NCI-H510A treated with DMSO at 0.1 percent for 48 hours (cell line): ENCODE measurements at regions not wholly inside any gene's neighbourhood (a gene's known extent, or its start where the extent isn't known, plus 50 kb on each side); places are given as distances from the start of the nearest gene placed in this dataset.

Source experiments
- DNase-seq: peaks from one replicate; lab custom pipeline; 2025; lab: John Stamatoyannopoulos, UW

DNA sequence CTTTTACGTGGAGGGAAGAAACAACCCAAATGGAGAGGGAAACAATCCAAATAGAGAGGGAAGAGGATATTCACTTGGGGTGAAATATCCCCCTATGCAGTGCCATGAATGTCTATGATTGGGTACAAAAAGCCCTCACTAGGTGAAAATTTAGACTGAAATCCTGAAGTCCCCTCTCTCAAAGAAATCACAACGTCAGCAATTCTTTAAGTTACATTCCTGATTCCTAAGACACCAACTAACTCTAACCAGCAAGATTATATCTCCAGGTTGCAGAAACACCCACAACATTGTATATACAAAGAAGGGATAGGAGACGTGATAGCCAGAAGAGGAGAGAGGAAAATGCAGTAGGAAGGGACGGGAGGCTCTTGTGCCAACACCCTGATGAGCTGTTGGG is 374.3 kb downstream of the DCAF12L2 start:
- no peak for DNase-seq

DNA sequence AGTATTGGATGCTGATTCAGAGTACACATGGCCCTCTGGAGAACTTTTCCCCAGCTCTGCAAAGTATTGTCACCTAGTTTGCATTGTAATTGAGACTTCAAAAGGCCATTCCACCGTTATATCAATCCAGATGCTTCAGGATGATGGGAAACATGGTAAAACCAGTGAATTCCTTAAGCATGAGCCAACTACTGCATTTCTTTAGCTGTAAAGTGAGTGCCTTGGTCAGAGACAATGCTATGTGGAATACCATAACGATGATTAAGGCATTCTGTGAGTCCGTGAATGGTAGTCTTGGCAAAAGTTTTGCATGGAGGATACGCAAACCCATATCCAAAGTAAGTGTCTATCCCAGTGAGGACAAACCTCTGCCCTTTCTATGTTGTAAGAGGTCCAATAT is 355.2 kb downstream of the DCAF12L2 start:
- no peak for DNase-seq

DNA sequence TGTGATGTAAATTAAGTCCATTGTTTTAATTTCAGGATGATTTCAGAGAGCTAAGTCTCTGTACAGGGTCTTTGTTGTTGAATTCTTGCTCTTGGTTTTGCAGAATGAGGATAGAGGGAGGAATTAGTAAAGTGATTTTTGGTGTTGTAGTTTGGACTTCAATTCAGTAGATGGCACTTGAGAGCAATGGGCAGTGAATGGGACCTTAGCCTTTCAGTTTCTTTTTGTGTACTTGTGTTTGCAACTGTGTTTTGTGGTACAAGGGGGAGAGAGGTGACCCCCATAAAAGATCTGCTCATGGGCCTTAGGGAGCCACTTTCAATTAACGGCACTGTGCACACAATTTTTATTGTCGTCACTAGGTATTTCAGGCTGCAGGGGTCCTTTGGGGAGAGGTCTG is 340.0 kb downstream of the DCAF12L2 start:
- no peak for DNase-seq

DNA sequence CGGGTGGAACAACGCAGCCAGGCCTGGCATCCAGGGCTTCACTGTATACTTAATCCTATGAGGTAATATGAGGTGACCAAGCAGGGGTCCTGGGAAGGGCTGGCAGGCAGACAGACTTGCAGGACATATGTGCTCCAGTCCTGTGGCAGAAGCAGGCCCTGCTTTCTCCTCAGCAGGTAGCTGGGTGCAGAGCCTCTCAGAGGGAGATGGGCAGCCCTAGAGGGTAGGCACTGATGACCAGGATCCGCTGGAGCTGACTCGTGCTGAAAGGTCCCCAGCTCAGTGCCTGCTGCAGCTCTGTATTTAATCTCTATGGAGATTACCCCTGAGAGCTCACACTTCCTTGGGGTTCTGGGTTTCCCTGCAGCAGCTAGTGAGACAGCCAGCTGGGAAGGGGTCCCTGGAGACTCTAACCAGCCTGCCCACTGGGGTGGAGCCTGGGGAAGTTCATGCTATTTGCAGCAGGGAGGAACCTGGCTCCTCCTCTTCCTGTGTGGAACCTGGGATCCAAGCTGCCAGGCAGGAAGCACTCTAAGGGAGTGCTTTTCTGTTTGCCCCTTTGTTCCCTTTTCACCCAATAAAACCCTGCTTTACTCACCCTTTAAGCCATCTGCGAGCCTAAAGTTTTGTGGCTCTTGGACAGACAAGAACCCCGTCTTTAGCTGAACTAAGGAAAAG is 339.2 kb downstream of the DCAF12L2 start:
- no peak for DNase-seq

DNA sequence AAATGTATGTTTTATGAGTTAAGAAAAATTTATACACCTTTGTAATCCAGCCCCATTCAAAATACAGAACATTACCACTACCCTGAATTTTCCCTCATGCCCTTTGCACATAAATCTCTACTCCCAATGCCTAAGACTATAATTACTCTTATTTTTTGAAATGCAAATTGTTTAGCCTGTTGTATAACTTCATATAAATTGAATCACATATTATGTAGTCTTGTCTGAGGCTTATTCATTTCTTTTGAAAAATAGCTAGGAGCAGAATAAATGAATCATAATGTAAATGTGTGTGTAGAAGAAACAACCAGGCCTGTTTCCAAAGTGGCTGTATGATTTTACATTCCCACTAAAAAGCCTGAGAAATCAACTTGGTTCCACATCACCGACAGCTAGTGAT is 319.8 kb downstream of the DCAF12L2 start:
- no peak for DNase-seq

DNA sequence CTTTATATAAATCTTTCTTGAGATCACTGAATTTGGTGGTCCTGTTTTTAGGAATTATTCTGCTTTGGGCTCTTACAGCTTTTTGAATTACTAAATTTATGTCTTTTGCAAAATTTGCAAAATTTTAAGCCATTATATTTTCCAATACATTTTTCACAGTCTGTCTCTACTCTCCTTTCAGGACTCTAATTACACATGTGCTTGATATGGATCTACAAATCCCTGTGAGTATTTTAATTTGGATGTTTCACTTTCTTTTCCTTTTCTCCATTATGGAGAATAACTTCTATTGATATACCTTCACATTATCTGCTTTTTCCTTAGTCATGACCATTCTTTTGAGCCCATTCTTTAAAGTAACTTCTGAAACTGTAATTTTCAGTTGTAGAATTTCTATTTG is 315.4 kb downstream of the DCAF12L2 start:
- no peak for DNase-seq

DNA sequence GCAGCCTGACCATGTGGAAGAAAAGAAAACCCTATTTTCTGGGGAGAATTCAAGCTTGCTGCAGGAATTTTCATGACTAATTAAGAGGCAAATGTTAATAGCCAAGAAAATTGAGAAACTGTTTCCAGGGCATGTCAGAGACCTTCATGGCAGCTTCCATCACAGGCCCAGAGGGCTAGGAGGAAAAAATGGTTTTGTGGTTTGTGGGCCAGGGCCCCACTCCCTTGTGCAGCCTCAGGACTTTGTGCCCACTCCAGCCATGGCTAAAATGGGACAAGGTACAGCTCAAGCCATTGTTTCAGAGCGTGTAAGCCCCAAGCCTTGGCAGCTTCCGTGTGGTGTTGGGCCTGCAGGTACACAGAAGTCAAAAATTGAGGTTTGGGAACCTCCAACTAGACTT is 282.9 kb downstream of the DCAF12L2 start:
- no peak for DNase-seq

DNA sequence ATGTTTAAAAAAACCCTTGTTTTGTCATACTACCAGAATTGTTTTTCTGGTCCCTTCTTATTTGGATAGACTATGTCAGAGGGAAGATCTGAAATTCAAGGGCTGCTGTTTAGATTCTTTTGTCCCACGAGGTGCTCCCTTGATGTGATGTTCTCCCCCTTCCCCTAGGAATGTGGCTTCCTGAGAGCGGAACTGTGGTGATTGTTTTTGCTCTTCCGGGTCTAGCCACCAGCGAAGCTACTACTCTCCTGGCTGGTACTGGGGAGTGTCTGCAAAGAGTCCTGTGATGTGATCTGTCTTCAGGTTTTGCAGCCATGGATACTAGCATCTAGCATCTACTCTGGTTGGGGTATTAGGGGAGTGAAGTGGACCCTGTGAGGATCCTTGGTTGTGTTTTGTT is 271.1 kb downstream of the DCAF12L2 start:
- no peak for DNase-seq

DNA sequence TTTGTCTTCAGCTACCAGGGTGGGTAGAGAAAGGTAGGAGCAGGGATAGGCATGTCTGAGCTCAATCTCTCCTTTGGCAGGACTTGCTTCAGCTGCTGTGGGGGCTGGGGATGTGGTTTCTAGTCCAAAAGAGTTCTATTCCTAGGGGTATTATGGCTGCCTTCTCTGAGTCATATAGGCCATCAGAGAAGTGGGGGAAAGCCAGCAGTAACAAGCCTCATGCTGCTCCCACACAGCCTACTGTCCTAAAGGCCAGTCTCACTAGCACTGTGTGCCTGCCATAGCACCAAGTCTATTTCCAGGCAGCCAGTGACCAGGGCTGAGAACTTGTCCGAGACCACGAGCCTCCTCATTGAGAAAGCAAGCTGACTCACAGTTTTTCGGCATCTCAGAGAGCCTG is 270.6 kb downstream of the DCAF12L2 start:
- DNase-seq, result no peak

DNA sequence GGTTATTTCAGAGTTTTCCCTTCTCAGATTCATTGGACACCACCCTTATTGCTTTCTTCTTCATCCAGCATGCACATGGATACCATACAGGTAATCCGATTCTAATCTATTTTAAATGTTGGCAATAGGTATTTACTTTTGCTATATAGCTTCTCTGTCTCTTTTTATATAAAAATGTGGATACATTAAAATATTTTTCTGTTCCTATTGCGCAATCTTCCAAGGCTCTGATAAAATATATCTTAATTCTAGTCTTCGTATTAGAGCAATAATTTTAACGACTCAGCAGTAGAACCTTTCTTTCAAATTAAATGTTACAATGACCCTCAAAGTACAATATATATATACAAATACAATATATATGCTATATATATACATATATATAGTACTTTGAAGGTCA is 239.8 kb downstream of the DCAF12L2 start:
- no peak for DNase-seq

DNA sequence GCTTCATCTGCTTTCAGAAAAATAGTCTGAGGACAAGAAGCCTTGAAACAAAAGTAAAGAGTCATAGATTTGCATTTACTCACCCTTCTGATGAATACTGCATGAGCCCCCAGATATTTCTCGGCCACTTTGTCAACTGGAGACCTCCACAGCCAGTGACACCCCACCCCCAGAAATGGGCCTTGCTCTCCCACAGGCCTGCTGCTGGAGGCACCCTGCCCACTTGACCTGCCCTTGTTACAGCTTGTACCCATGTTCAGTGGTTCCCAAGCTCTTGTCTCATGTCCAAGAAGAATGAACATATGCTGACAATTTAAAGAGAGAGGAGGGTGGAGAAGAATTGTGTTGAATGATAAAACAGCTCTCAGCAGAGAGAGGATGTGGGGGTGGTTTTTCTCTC is 225.1 kb downstream of the DCAF12L2 start:
- DNase-seq, result no peak

DNA sequence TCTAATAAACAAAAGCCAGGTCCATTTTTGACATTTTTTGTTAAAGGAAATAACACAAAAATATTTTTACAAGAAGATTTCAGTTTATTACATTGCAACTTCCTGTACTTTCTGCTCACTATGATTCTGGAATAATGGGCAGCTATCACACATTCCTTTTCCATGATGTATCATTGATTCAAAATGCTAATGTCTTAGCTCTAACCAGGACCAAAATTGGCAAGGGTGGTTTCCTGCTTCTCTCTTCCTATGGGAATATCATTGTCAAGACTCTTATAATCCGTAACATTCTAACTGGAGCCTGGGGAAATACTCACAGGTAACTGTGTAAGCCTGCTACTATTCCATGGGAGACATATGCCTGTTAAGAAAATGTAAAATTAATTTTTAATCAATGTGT is 218.6 kb downstream of the DCAF12L2 start:
- no peak for DNase-seq

DNA sequence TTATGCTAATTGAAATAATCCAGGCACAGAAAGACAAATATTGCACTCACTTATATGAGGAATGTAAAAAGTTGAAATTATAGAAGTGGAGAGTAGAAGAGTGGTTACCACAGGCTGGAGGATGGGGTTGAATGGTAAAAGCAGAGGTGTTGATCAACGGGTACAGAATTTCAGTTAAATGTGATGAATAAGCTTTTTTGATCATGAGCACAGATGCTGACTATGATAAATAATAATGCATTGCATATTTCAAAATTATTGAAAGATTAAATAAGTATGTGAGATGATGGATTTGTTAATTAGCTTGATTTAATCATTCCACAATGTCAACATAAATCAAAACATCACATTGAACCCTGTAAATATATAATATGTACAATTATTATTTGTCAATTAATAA is 213.1 kb downstream of the DCAF12L2 start:
- no peak for DNase-seq

DNA sequence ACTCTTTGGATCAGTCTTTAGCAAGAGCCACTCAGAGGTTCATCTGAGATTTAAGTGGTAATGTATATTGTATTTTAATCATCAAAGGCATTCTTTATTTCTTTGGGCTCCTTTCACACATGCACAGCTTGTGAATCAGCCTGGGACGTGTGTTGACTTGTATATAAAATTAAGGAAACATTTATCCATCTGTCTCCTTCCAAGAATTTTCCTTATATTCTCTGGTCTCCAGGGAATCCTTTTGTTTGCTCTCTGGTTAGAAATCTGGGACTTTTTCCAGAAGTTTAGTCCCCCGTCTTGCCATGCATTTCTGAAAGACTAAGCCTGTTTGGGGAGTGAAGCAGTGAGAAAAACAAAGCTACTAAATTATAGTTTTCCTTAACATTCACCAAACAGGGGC is 212.3 kb downstream of the DCAF12L2 start:
- no peak for DNase-seq

DNA sequence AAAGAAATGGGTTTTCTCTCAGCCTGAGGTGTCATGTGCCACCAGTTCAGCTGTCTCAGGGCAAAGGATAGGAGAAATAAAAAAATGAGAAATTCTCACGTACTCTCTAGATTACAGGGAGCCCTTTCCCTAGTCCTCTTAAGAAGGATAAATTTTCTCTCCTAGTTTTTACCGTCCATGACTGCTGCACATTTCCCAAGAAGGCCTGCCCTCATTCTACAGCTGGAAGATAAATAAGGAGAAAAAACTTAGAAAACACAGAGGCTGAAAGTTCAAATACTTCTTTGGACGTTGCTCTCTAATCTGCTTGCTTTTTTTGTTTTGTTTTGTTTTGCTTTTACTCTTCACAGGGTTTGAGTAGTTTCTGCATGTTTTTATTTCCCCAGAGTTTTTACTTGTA is 211.9 kb downstream of the DCAF12L2 start:
- no peak for DNase-seq

DNA sequence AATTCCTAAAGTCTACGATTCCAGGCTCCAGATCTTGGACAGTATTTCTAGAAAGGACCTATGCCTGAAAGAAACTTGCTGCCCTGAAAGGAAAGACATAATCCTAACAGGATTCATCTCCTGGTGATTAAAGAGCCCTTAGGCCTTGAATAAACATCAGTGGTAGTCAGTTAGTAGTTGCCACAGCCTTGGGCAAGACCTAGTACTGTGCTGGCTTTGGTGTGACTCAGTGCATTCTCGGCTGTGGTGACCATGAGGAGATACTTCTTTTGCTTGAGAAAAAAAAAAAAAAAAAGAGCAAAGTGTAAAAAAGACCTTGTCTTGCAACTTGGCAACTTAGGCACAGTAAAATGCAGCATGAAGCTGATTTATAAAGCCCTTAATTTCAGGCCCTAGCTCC is 188.2 kb downstream of the DCAF12L2 start:
- no peak for DNase-seq

DNA sequence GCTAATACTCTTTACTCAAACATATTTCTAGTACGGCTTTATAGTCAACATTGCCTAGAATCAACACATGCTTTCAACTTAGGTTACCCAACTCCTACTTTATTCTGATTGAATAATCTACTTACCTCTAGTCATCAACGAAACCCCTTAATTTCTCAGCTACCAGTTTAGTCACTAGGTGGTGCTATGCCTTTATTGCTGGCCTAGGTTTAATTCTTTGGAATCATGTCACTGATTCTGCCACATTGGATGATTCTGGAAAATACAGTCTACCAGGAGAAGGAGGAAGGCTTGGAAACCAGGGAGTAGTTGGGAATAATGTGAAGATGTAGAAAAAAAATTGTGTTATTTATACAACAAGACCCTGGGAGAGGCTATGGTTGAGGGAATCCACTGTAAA is 167.7 kb downstream of the DCAF12L2 start:
- DNase-seq, result peak; percentile 41

DNA sequence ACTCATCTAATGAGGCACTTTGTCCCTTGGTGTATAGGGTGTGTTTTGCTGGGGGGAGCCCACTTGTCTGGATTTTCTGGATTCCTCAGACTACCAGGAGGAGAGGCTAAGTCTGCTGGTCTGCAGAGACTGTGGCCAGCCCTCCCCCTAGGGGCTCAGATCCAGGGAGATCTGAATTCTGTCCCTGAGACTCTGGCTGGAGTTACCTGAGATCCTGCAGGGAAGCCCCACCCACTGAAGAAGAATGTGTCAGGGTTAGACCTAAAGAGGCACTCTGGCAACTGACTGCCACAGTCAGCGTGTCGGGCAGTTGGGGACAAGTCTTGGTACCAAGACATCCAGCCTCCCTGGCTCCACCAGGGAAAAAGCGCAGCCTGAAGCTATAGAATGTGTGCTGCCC is 138.9 kb downstream of the DCAF12L2 start:
- DNase-seq, result no peak

DNA sequence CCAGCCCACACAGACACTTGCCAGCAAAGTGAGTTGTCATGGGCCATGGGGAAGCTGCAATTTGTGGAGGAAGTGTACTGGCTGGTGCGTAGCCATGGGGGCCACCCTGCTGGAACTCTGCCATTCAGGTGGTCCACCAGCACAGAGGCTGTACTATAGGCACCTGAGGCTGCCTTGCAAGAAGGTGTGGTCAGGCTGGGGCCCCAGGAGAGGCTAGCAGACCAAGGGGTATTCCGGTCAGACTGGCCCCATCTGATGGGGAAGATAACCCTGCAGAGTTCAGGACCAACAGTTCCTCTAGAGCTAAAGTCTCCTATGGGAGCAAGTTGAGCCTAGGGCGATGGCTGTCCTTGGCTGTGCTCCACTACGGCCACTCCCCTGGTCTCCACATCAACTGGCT is 136.1 kb downstream of the DCAF12L2 start:
- no peak for DNase-seq

DNA sequence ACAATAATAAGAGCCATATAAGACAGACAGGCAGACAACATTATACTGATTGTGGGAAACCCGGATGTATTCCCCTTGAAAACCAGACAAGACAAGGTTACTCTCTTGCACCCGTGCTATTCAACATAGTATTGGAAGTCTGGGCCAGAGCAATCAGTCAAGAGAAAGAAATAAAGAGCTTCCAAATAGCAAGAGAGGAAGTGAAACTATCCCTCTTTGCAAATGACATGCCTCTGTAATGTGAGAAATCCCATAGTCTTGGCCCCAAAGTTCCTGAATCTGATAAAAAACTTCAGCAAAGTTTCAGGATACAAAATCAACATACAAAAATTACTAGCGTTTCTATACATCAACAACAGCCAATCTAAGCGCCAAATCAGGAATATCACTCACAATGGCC is 102.1 kb downstream of the DCAF12L2 start:
- DNase-seq, result no peak

DNA sequence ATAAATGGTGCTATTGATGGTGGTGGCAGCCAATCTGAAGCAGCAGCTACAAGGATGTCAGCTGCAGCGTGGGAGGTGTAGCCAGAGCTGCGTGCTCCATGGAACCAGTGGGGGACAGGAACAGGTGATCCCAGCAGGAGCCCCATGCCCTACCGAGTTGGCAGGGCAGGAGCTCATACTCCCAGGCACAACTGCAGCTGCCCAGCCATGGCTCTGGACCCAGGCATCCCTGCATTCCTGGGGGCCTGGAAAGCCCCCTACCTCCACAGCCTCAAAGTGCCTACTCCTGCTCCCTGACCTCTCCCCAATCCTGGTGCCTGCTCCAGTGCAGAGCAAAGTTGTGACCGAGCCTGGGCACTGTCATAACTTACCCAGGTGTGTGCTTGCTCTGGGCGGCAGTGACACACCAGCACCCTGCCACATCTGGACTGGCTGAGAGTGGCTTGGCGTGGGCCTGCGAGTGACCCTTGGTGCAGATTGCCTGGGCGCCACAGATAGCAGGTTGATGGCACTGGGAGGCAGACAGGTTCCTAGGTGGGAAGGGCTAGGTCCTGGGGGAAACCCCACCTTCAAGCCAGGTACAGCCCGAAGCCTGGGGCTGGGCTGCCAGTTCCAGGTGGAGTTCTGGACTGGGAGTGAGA is 101.1 kb downstream of the DCAF12L2 start:
- no peak for DNase-seq

DNA sequence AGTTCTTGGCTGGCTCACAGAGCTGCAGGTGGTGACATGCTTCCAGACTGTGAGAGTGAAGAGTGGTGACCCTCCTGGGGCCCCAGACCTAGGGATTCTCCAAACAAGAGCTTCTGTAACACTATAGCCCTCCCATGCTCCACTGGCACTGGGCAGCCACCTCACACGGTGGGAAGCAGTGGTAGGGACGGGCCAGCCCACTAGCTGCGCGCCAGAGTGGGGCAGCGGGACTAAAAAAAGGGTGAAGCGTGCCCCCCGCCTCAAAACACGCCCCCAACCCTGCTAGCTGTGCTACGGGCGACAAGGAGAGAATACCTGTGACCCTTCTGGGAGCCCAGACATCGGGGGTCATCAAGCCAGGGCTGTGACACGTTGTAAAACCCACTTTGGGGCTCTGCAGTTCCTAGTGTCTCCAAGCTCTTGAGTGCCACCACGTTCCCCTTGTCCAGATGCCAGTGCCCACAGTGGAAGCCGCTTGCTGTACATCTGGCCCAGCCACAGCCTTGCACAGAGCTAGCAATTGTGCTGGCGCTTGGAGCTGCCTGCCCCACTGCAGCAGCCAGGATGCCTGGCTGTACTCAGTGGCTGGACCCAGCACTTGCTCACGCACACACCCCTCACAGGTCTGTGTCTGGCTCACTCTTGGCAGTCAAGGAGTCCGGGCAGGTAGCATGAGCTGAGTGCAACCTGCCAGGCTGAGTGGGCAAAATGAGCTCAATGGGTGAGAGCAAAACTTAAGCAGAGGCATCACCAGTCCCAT is 100.0 kb downstream of the DCAF12L2 start:
- no peak for DNase-seq
